Smooth muscle cell (in vitro differentiated cells): ENCODE measurements at regions not wholly inside any gene's neighbourhood (a gene's known extent, or its start where the extent isn't known, plus 50 kb on each side); places are given as distances from the start of the nearest gene placed in this dataset.

Source experiments
- DNase-seq: peaks from one replicate; lab custom pipeline; 2025; ENCODE audit not compliant: unreplicated experiment; lab: John Stamatoyannopoulos, UW
- H2AFZ ChIP-seq: fragments of 200-600 bp; sonication (generic); 2 replicates; pipeline ENCODE4 v1.6.0; 2016; ENCODE audit warnings: antibody characterized with exemption, low read depth, mild to moderate bottlenecking
- H3F3A ChIP-seq: fragments of 200-600 bp; sonication (generic); 2 replicates; pipeline ENCODE4 v1.6.0; 2017; ENCODE audit warnings: antibody characterized with exemption, low read depth
- H3K27ac ChIP-seq: fragments of 200-600 bp; sonication (generic); 2 replicates; pipeline ENCODE4 v1.5.1; 2016; ENCODE audit warnings: low read depth, mild to moderate bottlenecking
- H3K27me3 ChIP-seq: fragments of 200-600 bp; sonication (generic); 2 replicates; pipeline ENCODE4 v1.6.1; 2016; ENCODE audit warnings: low read depth, mild to moderate bottlenecking
- H3K36me3 ChIP-seq: fragments of 200-600 bp; sonication (generic); 2 replicates; pipeline ENCODE4 v1.5.1; 2016; ENCODE audit warnings: low read depth
- H3K4me1 ChIP-seq: fragments of 200-600 bp; sonication (generic); 2 replicates; pipeline ENCODE4 v1.5.1; 2016; ENCODE audit warnings: low read depth
- H3K4me2 ChIP-seq: fragments of 200-600 bp; sonication (generic); 2 replicates; pipeline ENCODE4 v1.6.0; 2016; ENCODE audit warnings: mild to moderate bottlenecking
- H3K4me3 ChIP-seq: fragments of 200-600 bp; sonication (generic); 2 replicates; pipeline ENCODE4 v1.5.1; 2016; ENCODE audit warnings: mild to moderate bottlenecking
- H3K79me2 ChIP-seq: fragments of 200-600 bp; sonication (generic); 2 replicates; pipeline ENCODE4 v1.6.0; 2016; ENCODE audit warnings: low read depth, mild to moderate bottlenecking
- H3K9ac ChIP-seq: fragments of 200-600 bp; sonication (generic); 2 replicates; pipeline ENCODE4 v1.6.0; 2016; ENCODE audit warnings: low read depth
- H3K9me3 ChIP-seq: fragments of 200-600 bp; sonication (generic); replicated peaks from 2 replicates; pipeline ENCODE4 v1.5.1; 2016; ENCODE audit warnings: low read depth
- H4K20me1 ChIP-seq: fragments of 200-600 bp; sonication (generic); 2 replicates; pipeline ENCODE4 v1.6.0; 2016; ENCODE audit warnings: low read depth
- CTCF ChIP-seq: fragments of 200-600 bp; sonication (generic); IDR thresholded peaks from 2 replicates; pipeline ENCODE4 v1.5.1; 2017; ENCODE audit warnings: borderline replicate concordance, mild to moderate bottlenecking, antibody characterized with exemption; ENCODE audit not compliant: insufficient read depth, poor library complexity, severe bottlenecking
- WGBS: methylation state at CpG from one replicate; pipeline ENCODE4 v1.1.7; 2016; ENCODE audit warnings: low lambda C conversion rate; 5-methylcytosine and 5-hydroxymethylcytosine counted together

GRCh38 chr13:65881561-65882155 is 1348.5 kb downstream of the PCDH9 start:
- no peak overlapping the region for H2AFZ ChIP-seq
- no peaks in the 10 kb centered on the region for H4K20me1 ChIP-seq
- H3K27ac ChIP-seq = no peak overlapping the region
- H3K9me3 ChIP-seq = no peaks in the 10 kb centered on the region
- no peak for DNase-seq
- H3K4me1 ChIP-seq = no peaks in the 10 kb centered on the region
- no peaks in the 10 kb centered on the region for H3K36me3 ChIP-seq
- H3K9ac ChIP-seq = no peak overlapping the region
- WGBS = 81% methylated on average over 3 of the region's 3 CpGs
- H3K27me3 ChIP-seq = no peaks in the 10 kb centered on the region
- no peaks in the 10 kb centered on the region for H3F3A ChIP-seq
- H3K79me2 ChIP-seq = no peaks in the 10 kb centered on the region
- TF ChIP-seq CTCF = no peak
- H3K4me3 ChIP-seq = no peak overlapping the region
- no peak overlapping the region for H3K4me2 ChIP-seq

- no peak overlapping the region for H3K9ac ChIP-seq
- no peak overlapping the region for H3K4me2 ChIP-seq
- TF ChIP-seq CTCF = no peak
- H3K9me3 ChIP-seq = no peaks in the 10 kb centered on the region
- no peak overlapping the region for H3K27ac ChIP-seq
- H3K27me3 ChIP-seq = no peaks in the 10 kb centered on the region
- H3K36me3 ChIP-seq = no peaks in the 10 kb centered on the region
- H3K4me1 ChIP-seq = no peaks in the 10 kb centered on the region
- no peaks in the 10 kb centered on the region for H3F3A ChIP-seq
- H2AFZ ChIP-seq = no peak overlapping the region
- no peak for DNase-seq
- H4K20me1 ChIP-seq = no peaks in the 10 kb centered on the region
- H3K4me3 ChIP-seq = no peak overlapping the region
- no peaks in the 10 kb centered on the region for H3K79me2 ChIP-seq
These were observed 1355.1 kb downstream of the PCDH9 start for GRCh38 chr13:65875031-65875430.

- no peaks in the 10 kb centered on the region for H3K36me3 ChIP-seq
- H2AFZ ChIP-seq = no peak overlapping the region
- no peak for DNase-seq
- H3K4me1 ChIP-seq = no peaks in the 10 kb centered on the region
- H3K9me3 ChIP-seq = no peaks in the 10 kb centered on the region
- H4K20me1 ChIP-seq = no peaks in the 10 kb centered on the region
- H3K27ac ChIP-seq = no peak overlapping the region
- H3K79me2 ChIP-seq = no peaks in the 10 kb centered on the region
- H3K9ac ChIP-seq = no peak overlapping the region
- H3F3A ChIP-seq = no peaks in the 10 kb centered on the region
- no peaks in the 10 kb centered on the region for H3K27me3 ChIP-seq
- TF ChIP-seq CTCF = no peak
- no peak overlapping the region for H3K4me2 ChIP-seq
- H3K4me3 ChIP-seq = no peak overlapping the region
These were observed 1357.7 kb downstream of the PCDH9 start for GRCh38 chr13:65872448-65872847.

DNA sequence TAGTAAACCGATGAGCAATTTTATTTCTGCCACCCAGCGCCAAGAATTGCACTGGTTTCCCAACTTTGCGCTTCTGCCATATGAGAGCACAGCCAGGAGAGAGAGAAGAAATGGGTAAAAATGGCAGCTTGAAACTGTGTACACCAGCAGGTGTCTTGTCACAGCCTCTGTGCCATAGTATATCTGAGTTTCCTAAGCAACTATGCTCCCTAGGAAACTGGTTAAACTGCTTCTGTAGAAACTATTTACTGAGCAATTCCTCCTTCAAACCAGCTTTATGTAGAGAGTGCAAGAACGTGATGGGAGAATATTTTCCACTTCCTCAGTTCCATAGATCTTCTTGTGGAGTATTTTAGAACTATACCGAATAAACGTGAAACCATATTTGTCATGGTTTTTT is 1361.3 kb downstream of the PCDH9 start:
- H3K9me3 ChIP-seq = no peaks in the 10 kb centered on the region
- no peak for DNase-seq
- H3K4me1 ChIP-seq = no peaks in the 10 kb centered on the region
- no peaks in the 10 kb centered on the region for H3F3A ChIP-seq
- no peak overlapping the region for H3K4me2 ChIP-seq
- no peaks in the 10 kb centered on the region for H3K27me3 ChIP-seq
- no peak overlapping the region for H3K4me3 ChIP-seq
- no peak overlapping the region for H3K9ac ChIP-seq
- no peak for TF ChIP-seq CTCF
- H3K36me3 ChIP-seq = no peaks in the 10 kb centered on the region
- 79% methylated on average over 6 of the region's 6 CpGs for WGBS
- no peak overlapping the region for H3K27ac ChIP-seq
- H4K20me1 ChIP-seq = no peaks in the 10 kb centered on the region
- H3K79me2 ChIP-seq = no peaks in the 10 kb centered on the region
- H2AFZ ChIP-seq = no peak overlapping the region
